A549 (cell line): ENCODE measurements at regions not wholly inside any gene's neighbourhood (a gene's known extent, or its start where the extent isn't known, plus 50 kb on each side); places are given as distances from the start of the nearest gene placed in this dataset.
"Not testable (repeated sequence)": the region's sequence is repeated elsewhere in the genome, so short reads cannot be mapped to it uniquely, and the experiment has no call there.

Source experiments
- ATAC-seq, 2 experiments: fragments of 200-7000 bp in 1 of 2; fragments of >200 bp in 1 of 2; cut with Nextera tagmentation in 1 of 2; cut with Tn5 transposase in 1 of 2; 3 replicates each; pipeline versions ENCODE4 v1.8.0 to v1.9.1; 2018 to 2020; ENCODE audit warnings: mild to moderate bottlenecking in 1 of 2, moderate library complexity in 1 of 2
- CTCF ChIA-PET: fragments of 300-600 bp; sonication (Branson Sonifier 250); formaldehyde crosslinking; extraction: SDS; loops from one replicate; lab custom pipeline; 2021; ENCODE audit warnings: antibody characterized with exemption, inconsistent platforms; lab: Yijun Ruan, JAX
- POLR2A ChIA-PET: fragments of 350-600 bp; formaldehyde crosslinking; extraction: SDS; loops from one replicate; lab custom pipeline; 2021; ENCODE audit warnings: antibody characterized with exemption, inconsistent platforms; lab: Yijun Ruan, JAX
- DNase-seq, 2 experiments: peaks; one replicate each; pipeline versions ENCODE4 v3.0.0 to v3.0.0-alpha.2; 2011 to 2016; ENCODE audit warnings: low read depth in 1 of 2, low spot score in 1 of 2
- FAIRE-seq: peaks from 2 replicates; lab custom pipeline; 2011; peaks lifted over from hg19 to GRCh38; lab: Jason Lieb, UNC
- H3K27ac ChIP-seq, 2 experiments: fragments of >200 bp; sonication (Bioruptor Twin); formaldehyde crosslinking; 3 replicates each; pipeline ENCODE4 v1.5.1; 2016 to 2017
- H3K4me1 ChIP-seq: fragments of >200 bp; sonication (Bioruptor Twin); formaldehyde crosslinking; 3 replicates; pipeline ENCODE4 v1.6.1; 2016
- H3K4me2 ChIP-seq: fragments of >200 bp; sonication (Bioruptor Twin); formaldehyde crosslinking; 3 replicates; pipeline ENCODE4 v1.6.1; 2016
- H3K4me3 ChIP-seq: fragments of >200 bp; sonication (Bioruptor Twin); formaldehyde crosslinking; 3 replicates; pipeline ENCODE4 v1.5.1; 2016
- H3K9me3 ChIP-seq: fragments of >200 bp; sonication (Bioruptor Twin); formaldehyde crosslinking; 3 replicates; pipeline ENCODE4 v1.6.1; 2016
- ATOH8 ChIP-seq: fragments of 250-450 bp; sonication (Bioruptor Pico); IDR thresholded peaks from 2 replicates; pipeline ENCODE4 v1.5.0; 2020; ENCODE audit warnings: low read depth, mild to moderate bottlenecking, moderate library complexity
- BCL3 ChIP-seq: fragments of >200 bp; sonication (Bioruptor Twin); formaldehyde crosslinking; IDR thresholded peaks from 3 replicates; pipeline ENCODE4 v1.6.1; 2016
- CEBPB ChIP-seq, 2 experiments: fragments of >200 bp in 1 of 2; sonication (Bioruptor Twin) in 1 of 2; formaldehyde crosslinking in 1 of 2; IDR thresholded peaks; 2 replicates each; pipeline ENCODE4 v1.6.1; 2012 to 2016
- CHD4 ChIP-seq: fragments of 200-600 bp; sonication (generic); IDR thresholded peaks from 2 replicates; pipeline ENCODE4 v1.6.1; 2016; ENCODE audit warnings: antibody characterized with exemption, mild to moderate bottlenecking, borderline replicate concordance
- EHF ChIP-seq: fragments of 250-450 bp; sonication (Bioruptor Pico); IDR thresholded peaks from 2 replicates; pipeline ENCODE4 v1.5.0; 2020; ENCODE audit warnings: mild to moderate bottlenecking
- EHMT2 ChIP-seq: fragments of 200-600 bp; sonication (generic); IDR thresholded peaks from 2 replicates; pipeline ENCODE4 v1.6.1; 2016; ENCODE audit warnings: antibody characterized with exemption, low read depth, mild to moderate bottlenecking, moderate library complexity
- ELK1 ChIP-seq: fragments of 150-350 bp; IDR thresholded peaks from 2 replicates; pipeline ENCODE4 v1.6.1; 2014; ENCODE audit warnings: low read depth, mild to moderate bottlenecking, low read length
- HMGXB4 ChIP-seq: fragments of 250-450 bp; sonication (Bioruptor Pico); IDR thresholded peaks from 2 replicates; pipeline ENCODE4 v1.5.0; 2021; ENCODE audit warnings: mild to moderate bottlenecking, moderate library complexity, borderline replicate concordance
- MAX ChIP-seq: IDR thresholded peaks from 2 replicates; pipeline ENCODE4 v1.6.1; 2012
- MYC ChIP-seq: IDR thresholded peaks from 2 replicates; pipeline ENCODE4 v1.6.1; 2012; ENCODE audit warnings: mild to moderate bottlenecking, inconsistent platforms, low read length, improper control_type of control experiment, borderline replicate concordance
- NPAS2 ChIP-seq: fragments of 250-450 bp; sonication (Bioruptor Pico); IDR thresholded peaks from 2 replicates; pipeline ENCODE4 v1.8.0; 2022; ENCODE audit warnings: mild to moderate bottlenecking, moderate library complexity, borderline replicate concordance
- PHF8 ChIP-seq: fragments of 200-600 bp; sonication (generic); IDR thresholded peaks from 2 replicates; pipeline ENCODE4 v1.6.1; 2016; ENCODE audit warnings: low read depth, mild to moderate bottlenecking, antibody characterized with exemption, moderate library complexity, borderline replicate concordance
- RAD21 ChIP-seq, 2 experiments: fragments of >200 bp in 1 of 2; sonication (Bioruptor Twin) in 1 of 2; formaldehyde crosslinking in 1 of 2; IDR thresholded peaks in 1 of 2; conservative IDR thresholded peaks in 1 of 2; 2 replicates in 1 of 2; 3 replicates in 1 of 2; pipeline ENCODE4 v1.6.1; 2012 to 2018; ENCODE audit warnings: inconsistent platforms in 1 of 2
- RARB ChIP-seq: fragments of 250-450 bp; sonication (Bioruptor Pico); IDR thresholded peaks from 2 replicates; pipeline ENCODE4 v1.8.0; 2021; ENCODE audit warnings: mild to moderate bottlenecking, moderate library complexity
- RCOR1 ChIP-seq: fragments of 150-350 bp; IDR thresholded peaks from 2 replicates; pipeline ENCODE4 v1.6.1; 2014; ENCODE audit warnings: antibody characterized with exemption, low read length, low read depth
- TFCP2L1 ChIP-seq: fragments of 250-450 bp; sonication (Bioruptor Pico); IDR thresholded peaks from 2 replicates; pipeline ENCODE4 v1.5.0; 2021; ENCODE audit warnings: mild to moderate bottlenecking
- TP53 ChIP-seq: fragments of 250-450 bp; sonication (Bioruptor Pico); IDR thresholded peaks from 2 replicates; pipeline ENCODE4 v1.5.0; 2021; ENCODE audit warnings: mild to moderate bottlenecking, moderate library complexity
- USF2 ChIP-seq: fragments of 450-650 bp; IDR thresholded peaks from 2 replicates; pipeline ENCODE4 v1.6.1; 2014; ENCODE audit warnings: antibody characterized with exemption
- ZSCAN20 ChIP-seq: fragments of 250-450 bp; sonication (Bioruptor Pico); IDR thresholded peaks from 2 replicates; pipeline ENCODE4 v1.8.0; 2022; ENCODE audit warnings: mild to moderate bottlenecking, moderate library complexity
- WGBS: methylation state at CpG from one replicate; pipeline ENCODE4 v1.1.6; 2017; ENCODE audit errors: missing lambda C conversion rate; 5-methylcytosine and 5-hydroxymethylcytosine counted together

GRCh38 chrY:7501236-7501635 is 589.7 kb upstream of the AMELY start:
- FAIRE-seq (no peak), ATAC-seq (no peak), DNase-seq (no peak)
- H3K4me3 ChIP-seq, result no peak overlapping the region
- H3K9me3 ChIP-seq, result no peaks in the 10 kb centered on the region
- no peaks in the 10 kb centered on the region for H3K4me1 ChIP-seq
- ChIA-PET POLR2A (no interaction called here), CTCF (no interaction called here)
- TF ChIP-seq RCOR1, result no peak
- WGBS, result 0% methylated on average over 1 of the region's 2 CpGs
- H3K4me2 ChIP-seq, result no peak overlapping the region
- no peak overlapping the region for H3K27ac ChIP-seq

- no peak for ATAC-seq
- H3K4me3 ChIP-seq, result no peak overlapping the region
- POLR2A ChIA-PET, result no interaction called here
- no peak overlapping the region for H3K27ac ChIP-seq
- no peak for FAIRE-seq
- no peak overlapping the region for H3K4me2 ChIP-seq
- no peak for TF ChIP-seq EHF (CRISPR knock-in tag)
- no peak for TF ChIP-seq MYC
- no peak for TF ChIP-seq MAX
- no peak for TF ChIP-seq CEBPB (IDR thresholded peaks at IDR 0.05)
- TF ChIP-seq ATOH8, result no peak
- no peak for TF ChIP-seq NPAS2
- no peak for TF ChIP-seq USF2
- no peak for TF ChIP-seq ELK1
- TF ChIP-seq PHF8, result no peak
- TF ChIP-seq TFCP2L1 (CRISPR knock-in tag), result no peak
- no peak for TF ChIP-seq ZSCAN20 (CRISPR knock-in tag)
- TF ChIP-seq EHMT2, result no peak
- no peak for TF ChIP-seq BCL3
- TF ChIP-seq TP53 (CRISPR knock-in tag), result no peak
- CTCF ChIA-PET, result no interaction called here
- H3K4me1 ChIP-seq, result no peaks in the 10 kb centered on the region
- no peak for DNase-seq
- WGBS, result 18% methylated on average over 1 of the region's 1 CpG
- no peaks in the 10 kb centered on the region for H3K9me3 ChIP-seq
These were observed 584.4 kb upstream of the AMELY start for GRCh38 chrY:7496001-7496400.

GRCh38 chrY:7484455-7485285 is 573.1 kb upstream of the AMELY start:
- CTCF ChIA-PET, POLR2A ChIA-PET, ATAC-seq, H3K9me3 ChIP-seq, DNase-seq, H3K4me3 ChIP-seq, H3K4me1 ChIP-seq, H3K4me2 ChIP-seq, H3K27ac ChIP-seq: not testable (repeated sequence)
- FAIRE-seq, result peak; percentile 91
- WGBS, result 10% methylated on average over 7 of the region's 8 CpGs

GRCh38 chrY:7471976-7472375 is 560.4 kb upstream of the AMELY start:
- POLR2A ChIA-PET, result no interaction called here

More at GRCh38 chrY:7471976-7472375, 560.4 kb upstream of the AMELY start:
- Histone ChIP-seq H3K4me2 (no peak overlapping the region), H3K4me3 (no peak overlapping the region), H3K9me3 (no peaks in the 10 kb centered on the region), H3K27ac (no peak overlapping the region), H3K4me1 (no peaks in the 10 kb centered on the region)
- ATAC-seq (peak in 1 of 2 experiments; percentile 48; a peak in 1 of 6 replicates), FAIRE-seq (no peak), DNase-seq (no peak)
- TF ChIP-seq RAD21 (conservative IDR thresholded peaks at IDR 0.05 in 1 of 2, IDR thresholded peaks at IDR 0.05 in 1 of 2) (0 out of 5 replicates have a peak, but pooled peaks of 1 of the 2 experiments have one; percentile 2), CHD4 (no peak), RARB (CRISPR knock-in tag) (no peak), HMGXB4 (no peak)
- WGBS, result 56% methylated on average over 4 of the region's 10 CpGs
- CTCF ChIA-PET, result no interaction called here
